Dendritic cell treated with granulocyte-macrophage colony-stimulating factor and Interleukin-4, amounts not matched to agents 40 ng/mL and 50 ng/mL, for 4 days (primary cell): ENCODE measurements at regions not wholly inside any gene's neighbourhood (a gene's known extent, or its start where the extent isn't known, plus 50 kb on each side); places are given as distances from the start of the nearest gene placed in this dataset.
A peak's percentile ranks its signal among the peaks of the same experiment; 100 is the strongest.
"Not testable (repeated sequence)": the region's sequence is repeated elsewhere in the genome, so short reads cannot be mapped to it uniquely, and the experiment has no call there.

Source experiments
- H3K27ac Mint-ChIP-seq: one replicate; pipeline ENCODE4 v1.8.0; 2022; ENCODE audit warnings: mild to moderate bottlenecking, mixed read lengths
- H3K27me3 Mint-ChIP-seq: one replicate; pipeline ENCODE4 v1.8.0; 2022; ENCODE audit warnings: mild to moderate bottlenecking, mixed read lengths
- H3K36me3 Mint-ChIP-seq: one replicate; pipeline ENCODE4 v1.8.0; 2022; ENCODE audit warnings: low read depth, mixed read lengths
- H3K4me1 Mint-ChIP-seq: one replicate; pipeline ENCODE4 v1.8.0; 2022; ENCODE audit warnings: low read depth, mixed read lengths
- H3K4me3 Mint-ChIP-seq: one replicate; pipeline ENCODE4 v1.8.0; 2022; ENCODE audit warnings: mild to moderate bottlenecking, moderate library complexity, mixed read lengths
- H3K9me3 Mint-ChIP-seq: one replicate; pipeline ENCODE4 v1.8.0; 2022; ENCODE audit warnings: mixed read lengths
- intact Hi-C: fragments of 100-400 bp; cut with micrococcal nuclease; formaldehyde crosslinking; loops from one replicate; pipeline ENCODE4 v1.15.0; 2022

GRCh38 chr12:11545484-11546330, 103.8 kb upstream of the ETV6 start:
- H3K27me3 Mint-ChIP-seq, result no peaks in the 10 kb centered on the region
- peaks cover 16% of the 10 kb centered on the region for H3K4me1 Mint-ChIP-seq
- no peaks in the 10 kb centered on the region for H3K36me3 Mint-ChIP-seq
- no peak overlapping the region for H3K27ac Mint-ChIP-seq
- no peak overlapping the region for H3K4me3 Mint-ChIP-seq
- intact Hi-C loops, result no loop called here
- no peaks in the 10 kb centered on the region for H3K9me3 Mint-ChIP-seq

- H3K36me3 Mint-ChIP-seq, H3K4me3 Mint-ChIP-seq, H3K27me3 Mint-ChIP-seq, intact Hi-C loops, H3K27ac Mint-ChIP-seq, H3K9me3 Mint-ChIP-seq: not testable (repeated sequence)
- H3K4me1 Mint-ChIP-seq, result peaks cover 16% of the 10 kb centered on the region
Measured at GRCh38 chr12:11546582-11547270, 102.7 kb upstream of the ETV6 start.

GRCh38 chr12:11547271-11547646, 102.2 kb upstream of the ETV6 start:
- H3K36me3 Mint-ChIP-seq, H3K27me3 Mint-ChIP-seq, H3K9me3 Mint-ChIP-seq, intact Hi-C loops, H3K27ac Mint-ChIP-seq, H3K4me3 Mint-ChIP-seq: not testable (repeated sequence)
- peaks cover 16% of the 10 kb centered on the region for H3K4me1 Mint-ChIP-seq

GRCh38 chr12:11549119-11549518, 100.4 kb upstream of the ETV6 start:
- H3K4me3 Mint-ChIP-seq, result no peak overlapping the region
- intact Hi-C loops, result no loop called here
- no peak overlapping the region for H3K27ac Mint-ChIP-seq

GRCh38 chr12:11553871-11554533, 95.5 kb upstream of the ETV6 start:
- H3K4me1 Mint-ChIP-seq, result peaks cover 43% of the 10 kb centered on the region
- no peak overlapping the region for H3K4me3 Mint-ChIP-seq
- intact Hi-C loops, result loop anchor here (1.0 to 10.0 kb wide), 3 partner anchors 479 to 1151 kb away; no protein-coding TSS in a partner anchor
- H3K36me3 Mint-ChIP-seq, result no peaks in the 10 kb centered on the region
- no peak overlapping the region for H3K27ac Mint-ChIP-seq
- no peaks in the 10 kb centered on the region for H3K27me3 Mint-ChIP-seq
- no peaks in the 10 kb centered on the region for H3K9me3 Mint-ChIP-seq

More at GRCh38 chr12:11549119-11549518, 100.4 kb upstream of the ETV6 start:
- Mint-ChIP-seq H3K9me3 (no peaks in the 10 kb centered on the region), H3K4me1 (peaks cover 24% of the 10 kb centered on the region), H3K36me3 (no peaks in the 10 kb centered on the region), H3K27me3 (no peaks in the 10 kb centered on the region)

- Mint-ChIP-seq H3K4me1 (peaks cover 49% of the 10 kb centered on the region), H3K4me3 (peak overlapping the region; percentile 60), H3K9me3 (peaks cover 8% of the 10 kb centered on the region), H3K27me3 (no peaks in the 10 kb centered on the region), H3K27ac (peak overlapping the region; percentile 77), H3K36me3 (no peaks in the 10 kb centered on the region)
- intact Hi-C loops, result loop anchor here (10.0 kb wide), 1 partner anchor 1150 kb away; no protein-coding TSS in a partner anchor
Measured at GRCh38 chr12:11555195-11555594, 94.3 kb upstream of the ETV6 start.

GRCh38 chr12:11555743-11556625, 93.5 kb upstream of the ETV6 start:
- intact Hi-C loops, result loop anchor here (10.0 kb wide), 1 partner anchor 1149 kb away; no protein-coding TSS in a partner anchor
- Mint-ChIP-seq H3K4me1 (peaks cover 49% of the 10 kb centered on the region), H3K27me3 (no peaks in the 10 kb centered on the region), H3K36me3 (no peaks in the 10 kb centered on the region), H3K27ac (peak overlapping the region; percentile 77), H3K4me3 (peak overlapping the region; percentile 60), H3K9me3 (peaks cover 8% of the 10 kb centered on the region)

- H3K36me3 Mint-ChIP-seq, result no peaks in the 10 kb centered on the region
- peaks cover 49% of the 10 kb centered on the region for H3K4me1 Mint-ChIP-seq
- peak overlapping the region; percentile 77 for H3K27ac Mint-ChIP-seq
- peak overlapping the region; percentile 60 for H3K4me3 Mint-ChIP-seq
- H3K9me3 Mint-ChIP-seq, result peaks cover 8% of the 10 kb centered on the region
- no peaks in the 10 kb centered on the region for H3K27me3 Mint-ChIP-seq
- intact Hi-C loops, result loop anchor here (10.0 kb wide), 1 partner anchor 1148 kb away; no protein-coding TSS in a partner anchor
Measured at GRCh38 chr12:11556682-11557081, 92.8 kb upstream of the ETV6 start.

- Mint-ChIP-seq H3K27ac (no peak overlapping the region), H3K4me3 (no peak overlapping the region), H3K36me3 (no peaks in the 10 kb centered on the region)
Measured at GRCh38 chr12:11559626-11560340, 89.7 kb upstream of the ETV6 start.

GRCh38 chr12:11561411-11561810, 88.1 kb upstream of the ETV6 start:
- no peak overlapping the region for H3K27ac Mint-ChIP-seq
- H3K4me1 Mint-ChIP-seq, result peaks cover 20% of the 10 kb centered on the region
- H3K4me3 Mint-ChIP-seq, result no peak overlapping the region
- intact Hi-C loops, result no loop called here
- H3K9me3 Mint-ChIP-seq, result peaks cover 8% of the 10 kb centered on the region
- no peaks in the 10 kb centered on the region for H3K36me3 Mint-ChIP-seq
- no peaks in the 10 kb centered on the region for H3K27me3 Mint-ChIP-seq

More at GRCh38 chr12:11559626-11560340, 89.7 kb upstream of the ETV6 start:
- Mint-ChIP-seq H3K9me3 (peaks cover 8% of the 10 kb centered on the region), H3K4me1 (peaks cover 35% of the 10 kb centered on the region), H3K27me3 (no peaks in the 10 kb centered on the region)
- intact Hi-C loops, result loop anchor here (10.0 kb wide), 1 partner anchor 1145 kb away; no protein-coding TSS in a partner anchor

- Mint-ChIP-seq H3K4me3 (no peak overlapping the region), H3K36me3 (no peaks in the 10 kb centered on the region), H3K9me3 (peaks cover 8% of the 10 kb centered on the region), H3K4me1 (peaks cover 11% of the 10 kb centered on the region), H3K27me3 (no peaks in the 10 kb centered on the region), H3K27ac (no peak overlapping the region)
- intact Hi-C loops, result no loop called here
Measured at GRCh38 chr12:11563785-11564739, 85.4 kb upstream of the ETV6 start.
